ENCODE measurements at regions not wholly inside any gene's neighbourhood (a gene's known extent, or its start where the extent isn't known, plus 50 kb on each side); places are given as distances from the start of the nearest gene placed in this dataset.

GRCh38 chr2:149806651-149807050 lies 219.1 kb upstream of the MMADHC start:
- Histone ChIP-seq H3K4me3 (no peak overlapping the region), H3K36me3 (no peaks in the 10 kb centered on the region), H3K27ac (no peak overlapping the region), H3K9me3 (no peaks in the 10 kb centered on the region), H3K4me1 (no peaks in the 10 kb centered on the region), H3K27me3 (no peaks in the 10 kb centered on the region)
- intact Hi-C loops (cut with DNase I), result loop anchor here in 2 of 10 donors (10.0 kb wide), 1 partner anchor 678 kb away; the partner anchor contains the start of gene RND3 (in 2 of the 2)
- no peak for ATAC-seq
- WGBS, 4 donors, result 92 to 98% (median 93%) methylated on average over 2 of the region's 2 CpGs
- TF ChIP-seq, protein P1, sequence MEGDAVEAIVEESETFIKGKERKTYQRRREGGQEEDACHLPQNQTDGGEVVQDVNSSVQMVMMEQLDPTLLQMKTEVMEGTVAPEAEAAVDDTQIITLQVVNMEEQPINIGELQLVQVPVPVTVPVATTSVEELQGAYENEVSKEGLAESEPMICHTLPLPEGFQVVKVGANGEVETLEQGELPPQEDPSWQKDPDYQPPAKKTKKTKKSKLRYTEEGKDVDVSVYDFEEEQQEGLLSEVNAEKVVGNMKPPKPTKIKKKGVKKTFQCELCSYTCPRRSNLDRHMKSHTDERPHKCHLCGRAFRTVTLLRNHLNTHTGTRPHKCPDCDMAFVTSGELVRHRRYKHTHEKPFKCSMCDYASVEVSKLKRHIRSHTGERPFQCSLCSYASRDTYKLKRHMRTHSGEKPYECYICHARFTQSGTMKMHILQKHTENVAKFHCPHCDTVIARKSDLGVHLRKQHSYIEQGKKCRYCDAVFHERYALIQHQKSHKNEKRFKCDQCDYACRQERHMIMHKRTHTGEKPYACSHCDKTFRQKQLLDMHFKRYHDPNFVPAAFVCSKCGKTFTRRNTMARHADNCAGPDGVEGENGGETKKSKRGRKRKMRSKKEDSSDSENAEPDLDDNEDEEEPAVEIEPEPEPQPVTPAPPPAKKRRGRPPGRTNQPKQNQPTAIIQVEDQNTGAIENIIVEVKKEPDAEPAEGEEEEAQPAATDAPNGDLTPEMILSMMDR (IDR thresholded peaks at IDR 0.05), result no peak
- TF ChIP-seq POLR2A (IDR thresholded peaks at IDR 0.05), result no peak
- DNase-seq, result no peak

- ATAC-seq (no peak), DNase-seq (no peak)
- no peak overlapping the region for H3K4me3 ChIP-seq
- no peaks in the 10 kb centered on the region for H3K36me3 ChIP-seq
- H3K27ac ChIP-seq, result no peak overlapping the region
- 74 to 79% (median 77%) methylated on average over 7 of the region's 7 CpGs for WGBS, 4 donors
- H3K4me1 ChIP-seq, result peaks cover 0 to 7% (median 0%) of the 10 kb centered on the region in 12 donors
- intact Hi-C loops (cut with DNase I), result loop anchor here in 4 of 10 donors (5.0 to 10.0 kb wide), 2 partner anchors 684 to 686 kb away; partner anchors contain the start of gene RND3 (in 4 of the 4)
- no peaks in the 10 kb centered on the region for H3K9me3 ChIP-seq
- TF ChIP-seq, protein P1 (IDR thresholded peaks at IDR 0.05), result no peak
- TF ChIP-seq POLR2A (IDR thresholded peaks at IDR 0.05), result no peak
- H3K27me3 ChIP-seq, result no peaks in the 10 kb centered on the region
Measured at GRCh38 chr2:149800624-149801542, 213.3 kb upstream of the MMADHC start.

DNA sequence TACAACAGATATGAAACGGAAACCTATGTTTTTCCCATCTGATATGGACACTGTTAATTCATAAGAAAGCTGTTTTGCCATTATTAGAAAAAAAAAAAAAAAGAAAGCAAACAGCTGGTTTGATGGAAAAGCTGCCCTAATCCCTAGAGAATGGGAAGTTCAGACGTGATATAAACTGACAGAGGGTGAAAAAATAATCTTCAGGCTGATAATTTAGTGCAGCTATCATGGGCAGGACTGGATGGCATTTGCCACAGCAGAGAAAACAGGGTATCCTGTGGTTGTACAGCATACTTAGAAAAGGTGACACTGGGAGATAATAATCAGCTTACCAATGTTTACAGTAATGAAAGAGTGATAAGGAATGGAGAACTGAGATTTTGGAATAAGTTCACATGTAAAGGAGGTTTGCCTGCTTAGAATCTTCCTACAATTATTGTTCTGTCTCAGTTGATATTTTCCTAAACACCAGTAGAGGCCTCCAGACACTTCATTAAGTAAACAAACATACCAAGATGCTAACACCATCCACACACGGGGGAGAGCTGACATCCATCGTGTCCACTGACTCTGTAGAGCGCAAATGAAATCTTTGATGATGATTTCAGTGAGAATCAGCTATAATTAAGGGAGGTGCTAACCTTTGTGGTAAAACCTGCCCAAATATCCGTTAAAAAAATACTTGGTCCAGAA lies 211.6 kb upstream of the MMADHC start:
- TF ChIP-seq POLR2A (IDR thresholded peaks at IDR 0.05), result no peak
- TF ChIP-seq, protein P1 (IDR thresholded peaks at IDR 0.05), result peak in 11 of 12 donors; percentile 11 to 61 (median 49)
- Histone ChIP-seq H3K36me3 (no peaks in the 10 kb centered on the region), H3K4me1 (peaks cover 0 to 7% (median 0%) of the 10 kb centered on the region in 12 donors), H3K27me3 (no peaks in the 10 kb centered on the region), H3K4me3 (no peak overlapping the region), H3K27ac (no peak overlapping the region), H3K9me3 (no peaks in the 10 kb centered on the region)
- DNase-seq, result peak in 1 of 5 donors; percentile 24
- ATAC-seq, result peak in 3 of 4 donors; percentile 61 to 78 (median 73)
- 20 to 37% (median 25%) methylated on average over 6 of the region's 6 CpGs for WGBS, 4 donors
- intact Hi-C loops (cut with DNase I), result loop anchor here in 6 of 10 donors (2.0 to 5.0 kb wide), 2 partner anchors 688 kb away; partner anchors contain the start of gene RND3 (in 6 of the 6)

DNA sequence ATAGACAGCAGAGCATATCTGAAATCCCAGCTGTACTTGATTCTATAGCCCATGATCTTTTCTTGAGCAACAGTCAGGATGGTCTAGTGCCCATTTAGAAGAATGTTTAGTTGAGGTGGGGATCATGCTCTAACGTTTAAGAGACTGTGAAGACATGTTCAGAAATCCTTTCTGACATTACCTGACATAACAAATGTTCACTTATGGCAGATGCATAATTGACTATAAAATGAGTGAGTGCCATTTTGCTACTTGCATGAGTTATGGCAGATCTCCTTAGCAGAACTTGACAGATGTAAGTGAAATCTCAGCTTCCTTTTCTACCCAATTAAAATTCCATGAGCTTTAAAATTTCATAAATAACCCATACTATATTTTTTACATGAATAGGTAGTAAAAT lies 209.5 kb upstream of the MMADHC start:
- intact Hi-C loops (cut with DNase I), result loop anchor here in 2 of 10 donors (5.0 kb wide), 1 partner anchor 690 kb away; the partner anchor contains the start of gene RND3 (in 2 of the 2)
- ATAC-seq (no peak), DNase-seq (no peak)
- Histone ChIP-seq H3K9me3 (no peaks in the 10 kb centered on the region), H3K27me3 (no peaks in the 10 kb centered on the region), H3K4me3 (no peak overlapping the region), H3K27ac (no peak overlapping the region), H3K4me1 (peaks cover 0 to 7% (median 0%) of the 10 kb centered on the region in 12 donors), H3K36me3 (no peaks in the 10 kb centered on the region)
- TF ChIP-seq POLR2A (IDR thresholded peaks at IDR 0.05), result no peak
- TF ChIP-seq, protein P1 (IDR thresholded peaks at IDR 0.05), result no peak
- 78 to 89% (median 83%) methylated on average over 1 of the region's 1 CpG for WGBS, 4 donors
